HFF-Myc (cell line): ENCODE measurements at regions not wholly inside any gene's neighbourhood (a gene's known extent, or its start where the extent isn't known, plus 50 kb on each side); places are given as distances from the start of the nearest gene placed in this dataset.

Experiments
- DNase-seq: peaks from one replicate; pipeline ENCODE4 v3.0.0-alpha.2; 2011; ENCODE audit warnings: low read depth; ENCODE audit errors: extremely low read depth
- H3K4me3 ChIP-seq: replicated peaks from 2 replicates; pipeline ENCODE4 v1.5.1; 2011; ENCODE audit warnings: low read depth, mild to moderate bottlenecking, control low read depth, low read length
- TF ChIP-seq, protein P1 (sequence below): IDR thresholded peaks from 2 replicates; pipeline ENCODE4 v1.5.1; 2012; ENCODE audit warnings: mild to moderate bottlenecking, low read depth, low read length, control low read depth; ENCODE audit errors: missing control alignments

GRCh38 chr9:103992938-103993579 lies 101.0 kb upstream of the SMC2 start:
- TF ChIP-seq, protein P1, sequence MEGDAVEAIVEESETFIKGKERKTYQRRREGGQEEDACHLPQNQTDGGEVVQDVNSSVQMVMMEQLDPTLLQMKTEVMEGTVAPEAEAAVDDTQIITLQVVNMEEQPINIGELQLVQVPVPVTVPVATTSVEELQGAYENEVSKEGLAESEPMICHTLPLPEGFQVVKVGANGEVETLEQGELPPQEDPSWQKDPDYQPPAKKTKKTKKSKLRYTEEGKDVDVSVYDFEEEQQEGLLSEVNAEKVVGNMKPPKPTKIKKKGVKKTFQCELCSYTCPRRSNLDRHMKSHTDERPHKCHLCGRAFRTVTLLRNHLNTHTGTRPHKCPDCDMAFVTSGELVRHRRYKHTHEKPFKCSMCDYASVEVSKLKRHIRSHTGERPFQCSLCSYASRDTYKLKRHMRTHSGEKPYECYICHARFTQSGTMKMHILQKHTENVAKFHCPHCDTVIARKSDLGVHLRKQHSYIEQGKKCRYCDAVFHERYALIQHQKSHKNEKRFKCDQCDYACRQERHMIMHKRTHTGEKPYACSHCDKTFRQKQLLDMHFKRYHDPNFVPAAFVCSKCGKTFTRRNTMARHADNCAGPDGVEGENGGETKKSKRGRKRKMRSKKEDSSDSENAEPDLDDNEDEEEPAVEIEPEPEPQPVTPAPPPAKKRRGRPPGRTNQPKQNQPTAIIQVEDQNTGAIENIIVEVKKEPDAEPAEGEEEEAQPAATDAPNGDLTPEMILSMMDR: no peak
- no peak overlapping the region for H3K4me3 ChIP-seq
- no peak for DNase-seq

DNA sequence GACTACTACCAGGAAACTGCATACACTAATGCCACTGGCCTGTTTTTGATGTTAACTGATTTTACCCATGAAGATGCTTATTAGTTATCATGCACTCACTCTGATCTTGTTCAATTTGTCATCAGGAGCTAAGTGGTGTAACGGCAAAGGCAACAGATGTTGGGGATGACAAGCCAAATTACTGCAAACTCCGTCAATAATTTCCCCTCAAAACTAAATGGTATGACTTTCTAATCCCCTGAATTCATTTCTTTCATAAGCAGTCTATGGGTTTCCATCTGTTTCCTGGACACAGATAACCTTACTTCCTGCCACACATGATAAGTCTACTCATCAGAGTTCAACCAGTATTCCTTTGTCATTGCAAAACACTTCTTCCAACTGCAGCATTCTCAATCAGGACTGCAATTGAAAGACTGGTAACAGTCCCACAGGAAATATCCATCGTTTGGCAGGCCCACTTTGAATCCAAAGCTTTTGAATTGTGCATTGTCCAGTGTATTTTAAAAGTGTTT lies 96.2 kb upstream of the SMC2 start:
- TF ChIP-seq, protein P1: no peak
- DNase-seq: no peak
- H3K4me3 ChIP-seq: no peak overlapping the region

DNA sequence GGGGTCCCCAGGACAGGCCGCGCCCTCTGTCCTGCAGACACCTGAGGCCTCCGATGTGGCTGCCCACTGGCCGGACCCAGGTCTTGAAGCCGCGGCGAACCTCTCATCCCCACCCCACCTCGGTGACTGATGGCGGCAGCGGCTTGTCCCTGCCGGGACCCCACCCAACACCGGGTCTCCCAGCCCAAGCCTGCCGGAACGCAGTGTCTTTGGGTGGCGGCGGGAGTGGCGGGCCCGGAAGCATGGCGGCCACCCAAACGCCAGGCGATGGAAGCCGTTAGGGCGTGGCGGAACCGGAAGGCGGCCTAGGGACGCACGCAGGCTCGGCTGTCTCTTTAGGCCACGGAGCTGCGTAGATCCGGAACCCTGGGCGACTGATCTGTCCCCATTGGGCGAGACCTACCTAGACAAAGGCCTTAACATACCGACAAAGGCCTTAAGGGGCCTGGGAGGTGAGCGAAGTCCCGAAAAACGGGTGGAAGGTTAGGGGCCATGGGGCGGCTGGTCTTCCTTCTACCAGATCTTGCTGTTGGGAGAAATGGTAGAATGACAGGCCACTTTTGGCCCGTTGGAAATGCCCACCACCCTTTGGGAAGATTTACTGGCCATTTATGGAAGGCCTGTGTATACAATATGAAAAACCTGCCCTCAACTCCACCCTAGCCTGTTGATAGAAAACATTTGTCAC lies 94.6 kb upstream of the SMC2 start:
- no peak for DNase-seq
- H3K4me3 ChIP-seq: no peak overlapping the region
- TF ChIP-seq, protein P1: no peak

- TF ChIP-seq, protein P1: no peak
- no peak for DNase-seq
- no peak overlapping the region for H3K4me3 ChIP-seq
These were observed 84.3 kb upstream of the SMC2 start for GRCh38 chr9:104009826-104010225.

- H3K4me3 ChIP-seq: no peak overlapping the region
- TF ChIP-seq, protein P1: no peak
- DNase-seq: no peak
These were observed 72.0 kb upstream of the SMC2 start for GRCh38 chr9:104022083-104022482.

DNA sequence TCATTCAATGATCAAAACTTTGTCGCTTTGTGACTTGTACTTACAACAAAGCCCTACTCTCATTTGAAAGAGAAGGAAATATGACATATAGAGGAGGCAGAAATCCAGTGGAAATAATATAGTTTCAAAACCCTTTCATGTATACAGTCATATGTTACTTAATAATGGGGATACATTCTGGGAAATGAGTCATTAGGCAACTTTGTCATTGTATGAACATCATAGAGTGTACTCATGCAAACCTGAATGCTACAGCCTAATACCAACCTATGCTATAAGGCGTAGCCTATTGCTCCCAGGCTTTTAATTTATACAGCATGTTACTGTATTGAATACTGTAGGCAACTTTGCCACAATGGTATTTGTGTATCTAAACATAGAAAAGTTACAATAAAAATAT lies 69.0 kb upstream of the SMC2 start:
- DNase-seq: no peak
- TF ChIP-seq, protein P1: no peak
- no peak overlapping the region for H3K4me3 ChIP-seq
